GM23248 (cell line): ENCODE measurements at regions not wholly inside any gene's neighbourhood (a gene's known extent, or its start where the extent isn't known, plus 50 kb on each side); places are given as distances from the start of the nearest gene placed in this dataset.

Experiments used
- EZH2 ChIP-seq: fragments of 200-600 bp; sonication (generic); IDR thresholded peaks from 2 replicates; pipeline ENCODE4 v1.6.1; 2018; ENCODE audit warnings: antibody characterized with exemption, mild to moderate bottlenecking; ENCODE audit not compliant: insufficient read depth, poor library complexity, severe bottlenecking
- EZH2phosphoT487 ChIP-seq: fragments of 200-600 bp; sonication (generic); IDR thresholded peaks from 2 replicates; pipeline ENCODE4 v1.6.1; 2018; ENCODE audit warnings: antibody characterized with exemption, moderate library complexity, mild to moderate bottlenecking, low read depth; ENCODE audit not compliant: insufficient read depth

- no peak for TF ChIP-seq EZH2phosphoT487
- TF ChIP-seq EZH2: no peak
Measured at GRCh38 chr5:13278148-13278547, 666.3 kb downstream of the DNAH5 start.
